Calu3 (cell line): ENCODE measurements at regions not wholly inside any gene's neighbourhood (a gene's known extent, or its start where the extent isn't known, plus 50 kb on each side); places are given as distances from the start of the nearest gene placed in this dataset.

ENCODE experiments used
- BruUV-seq: library from RNA; stranded (reverse); fragments of 400-500 nt; replicated peaks from 2 replicates; lab custom pipeline; 2021; lab: Mats Ljungman, UMichigan
- CTCF ChIA-PET: fragments of 300-600 bp; sonication (Branson Sonifier 250); formaldehyde crosslinking; loops from one replicate; lab custom pipeline; 2022; ENCODE audit warnings: antibody characterized with exemption; lab: Charles Lee
- DNase-seq: peaks from one replicate; pipeline ENCODE4 v3.0.0; 2022
- H3K27ac Mint-ChIP-seq: one replicate; pipeline ENCODE4 v1.8.0; 2022; ENCODE audit warnings: mixed read lengths; ENCODE audit not compliant: unreplicated experiment
- H3K27me3 Mint-ChIP-seq: one replicate; pipeline ENCODE4 v1.8.0; 2022; ENCODE audit warnings: mixed read lengths; ENCODE audit not compliant: unreplicated experiment
- H3K36me3 Mint-ChIP-seq: one replicate; pipeline ENCODE4 v1.8.0; 2022; ENCODE audit warnings: mild to moderate bottlenecking, moderate library complexity, mixed read lengths; ENCODE audit not compliant: insufficient read depth, unreplicated experiment
- H3K4me1 Mint-ChIP-seq: one replicate; pipeline ENCODE4 v1.8.0; 2022; ENCODE audit warnings: mild to moderate bottlenecking, low read depth, mixed read lengths; ENCODE audit not compliant: unreplicated experiment
- H3K4me3 Mint-ChIP-seq: one replicate; pipeline ENCODE4 v1.8.0; 2022; ENCODE audit warnings: mild to moderate bottlenecking, low read depth, moderate library complexity, mixed read lengths; ENCODE audit not compliant: unreplicated experiment
- H3K9me3 Mint-ChIP-seq: one replicate; pipeline ENCODE4 v1.8.0; 2022; ENCODE audit warnings: low read depth, mixed read lengths; ENCODE audit not compliant: unreplicated experiment
- CTCF ChIP-seq: fragments of 200-600 bp; IDR thresholded peaks from one replicate; pipeline ENCODE4 v1.8.0; 2022; ENCODE audit warnings: antibody characterized with exemption; ENCODE audit not compliant: unreplicated experiment
- intact Hi-C: fragments of 100-400 bp; cut with micrococcal nuclease; formaldehyde crosslinking; loops from one replicate; pipeline ENCODE4 v1.10.0; 2022; ENCODE audit not compliant: unreplicated experiment

- CTCF ChIA-PET, result interaction anchor here (0.8 kb wide), 2 partner anchors 101 to 223 kb away, joined by 3 to 4 read pairs; no protein-coding TSS in a partner anchor
- BruUV-seq, result no TSS peak
- no peak for TF ChIP-seq CTCF
- peak; percentile 11 for DNase-seq
- Mint-ChIP-seq H3K4me1 (peaks cover 12% of the 10 kb centered on the region), H3K36me3 (no peaks in the 10 kb centered on the region), H3K9me3 (no peaks in the 10 kb centered on the region), H3K4me3 (no peak overlapping the region), H3K27me3 (no peaks in the 10 kb centered on the region), H3K27ac (peak overlapping the region; percentile 56)
- intact Hi-C loops, result loop anchor here (10.0 kb wide), 2 partner anchors 97 to 1327 kb away; no protein-coding TSS in a partner anchor
These were observed 223.6 kb upstream of the CITED2 start for GRCh38 chr6:139597771-139598755.

- Mint-ChIP-seq H3K27me3 (no peaks in the 10 kb centered on the region), H3K4me1 (peaks cover 14% of the 10 kb centered on the region), H3K9me3 (no peaks in the 10 kb centered on the region), H3K27ac (peak overlapping the region; percentile 56), H3K36me3 (no peaks in the 10 kb centered on the region), H3K4me3 (no peak overlapping the region)
- BruUV-seq, result no TSS peak
- CTCF ChIA-PET, result interaction anchor here (0.8 to 1.2 kb wide), 2 partner anchors 9 to 102 kb away, joined by 3 to 5 read pairs; no protein-coding TSS in a partner anchor
- TF ChIP-seq CTCF, result no peak
- DNase-seq, result no peak
- intact Hi-C loops, result loop anchor here (10.0 kb wide), 2 partner anchors 98 to 1328 kb away; no protein-coding TSS in a partner anchor
These were observed 222.8 kb upstream of the CITED2 start for GRCh38 chr6:139597087-139597763.

- Mint-ChIP-seq H3K4me3 (no peak overlapping the region), H3K27ac (no peak overlapping the region), H3K9me3 (no peaks in the 10 kb centered on the region), H3K27me3 (no peaks in the 10 kb centered on the region), H3K4me1 (peaks cover 34% of the 10 kb centered on the region), H3K36me3 (no peaks in the 10 kb centered on the region)
- CTCF ChIA-PET, result interaction anchor here (1.1 kb wide), 1 partner anchor 225 kb away, joined by 3 read pairs; no protein-coding TSS in a partner anchor
- no peak for TF ChIP-seq CTCF
- DNase-seq, result no peak
- intact Hi-C loops, result loop anchor here (10.0 kb wide), 2 partner anchors 100 to 1330 kb away; no protein-coding TSS in a partner anchor
- no TSS peak for BruUV-seq
These were observed 220.7 kb upstream of the CITED2 start for GRCh38 chr6:139595183-139595582.

- intact Hi-C loops, result loop anchor here (10.0 kb wide), 2 partner anchors 100 to 1330 kb away; no protein-coding TSS in a partner anchor
- H3K9me3 Mint-ChIP-seq, result no peaks in the 10 kb centered on the region
- H3K36me3 Mint-ChIP-seq, result no peaks in the 10 kb centered on the region
These were observed 220.0 kb upstream of the CITED2 start for GRCh38 chr6:139594333-139594965.

More at GRCh38 chr6:139594333-139594965, 220.0 kb upstream of the CITED2 start:
- Mint-ChIP-seq H3K27me3 (no peaks in the 10 kb centered on the region), H3K27ac (no peak overlapping the region), H3K4me1 (peaks cover 34% of the 10 kb centered on the region), H3K4me3 (no peak overlapping the region)
- no peak for DNase-seq
- no peak for TF ChIP-seq CTCF
- CTCF ChIA-PET, result interaction anchor here (1.1 kb wide), 1 partner anchor 224 kb away, joined by 3 read pairs; no protein-coding TSS in a partner anchor
- no TSS peak for BruUV-seq
